ENCODE measurements at regions not wholly inside any gene's neighbourhood (a gene's known extent, or its start where the extent isn't known, plus 50 kb on each side); places are given as distances from the start of the nearest gene placed in this dataset.

DNA sequence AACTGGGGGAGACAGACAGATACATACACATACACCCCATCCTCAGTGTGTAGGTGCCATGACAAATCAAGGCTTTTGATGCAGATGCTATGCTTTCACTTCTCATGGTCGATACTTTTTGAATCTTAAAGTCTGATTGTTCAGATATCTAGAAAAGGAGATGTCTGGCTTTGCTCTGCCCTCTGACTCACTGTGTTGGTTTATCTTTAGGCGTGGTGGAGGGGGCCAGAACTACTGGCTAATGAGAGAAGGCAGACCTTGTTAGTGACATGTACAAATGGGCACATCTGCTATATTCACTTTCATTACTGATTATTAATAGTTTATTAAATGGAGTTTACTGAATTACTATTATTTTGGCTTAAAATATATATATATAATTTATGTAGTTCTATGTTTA lies 444.3 kb upstream of the RGS6 start:
- no peak overlapping the region for H3K4me3 ChIP-seq (ENCODE audit: low read length)
- DNase-seq (ENCODE audit: low read depth): no peak
- TF ChIP-seq CTCF (conservative IDR thresholded peaks at IDR 0.05; ENCODE audit: low read length): no peak

GRCh38 chr14:71488703-71489191 lies 443.5 kb upstream of the RGS6 start:
- H3K4me3 ChIP-seq (ENCODE audit: low read length): no peak overlapping the region
- peak; percentile 90 for DNase-seq (ENCODE audit: low read depth)
- no peak for TF ChIP-seq CTCF (conservative IDR thresholded peaks at IDR 0.05; ENCODE audit: low read length)

DNA sequence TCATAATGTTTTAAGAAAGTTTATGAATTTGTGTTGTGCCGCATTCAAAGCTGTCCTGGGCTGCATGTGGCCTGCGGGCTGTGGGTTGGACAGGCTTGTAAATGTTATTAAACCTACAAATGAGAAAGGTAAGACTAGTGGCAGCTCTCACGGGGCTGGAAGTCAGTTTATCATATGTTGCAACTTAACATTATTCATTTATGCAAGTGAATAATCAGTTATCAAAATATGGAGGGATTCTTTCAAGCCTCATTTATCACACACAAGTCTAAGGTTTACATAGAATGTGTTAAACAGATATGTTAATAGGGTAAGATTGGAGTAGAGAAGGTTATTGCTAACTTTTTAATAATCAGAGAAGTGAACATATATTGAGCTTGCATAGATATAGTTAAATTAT lies 442.5 kb upstream of the RGS6 start:
- no peak for TF ChIP-seq CTCF (conservative IDR thresholded peaks at IDR 0.05; ENCODE audit: low read length)
- no peak for DNase-seq (ENCODE audit: low read depth)
- no peak overlapping the region for H3K4me3 ChIP-seq (ENCODE audit: low read length)

- no peak for TF ChIP-seq CTCF (conservative IDR thresholded peaks at IDR 0.05; ENCODE audit: low read length)
- DNase-seq (ENCODE audit: low read depth): peak; percentile 81
- H3K4me3 ChIP-seq (ENCODE audit: low read length): no peak overlapping the region
These were observed 440.3 kb upstream of the RGS6 start for GRCh38 chr14:71491931-71492330.

DNA sequence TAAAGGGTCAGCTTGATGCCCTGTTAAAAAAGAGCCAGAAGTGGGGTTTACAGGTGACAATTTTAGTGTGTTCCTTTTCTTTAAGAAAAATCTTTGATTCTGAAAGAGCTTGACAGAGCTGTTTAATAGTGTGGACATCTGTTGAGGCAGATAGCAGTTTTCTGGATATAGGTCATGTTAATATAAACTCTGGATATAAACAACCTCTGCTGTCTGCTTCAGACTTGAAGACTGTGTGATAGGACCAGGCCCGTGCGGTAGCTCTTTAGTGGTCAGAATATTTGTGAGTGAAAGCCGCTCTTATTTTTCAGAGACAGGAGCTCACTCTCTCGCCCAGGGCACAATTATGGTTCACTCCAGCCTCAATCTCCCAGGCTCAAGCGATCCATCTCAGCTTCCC lies 439.9 kb upstream of the RGS6 start:
- no peak overlapping the region for H3K4me3 ChIP-seq (ENCODE audit: low read length)
- no peak for DNase-seq (ENCODE audit: low read depth)
- TF ChIP-seq CTCF (conservative IDR thresholded peaks at IDR 0.05; ENCODE audit: low read length): no peak

DNA sequence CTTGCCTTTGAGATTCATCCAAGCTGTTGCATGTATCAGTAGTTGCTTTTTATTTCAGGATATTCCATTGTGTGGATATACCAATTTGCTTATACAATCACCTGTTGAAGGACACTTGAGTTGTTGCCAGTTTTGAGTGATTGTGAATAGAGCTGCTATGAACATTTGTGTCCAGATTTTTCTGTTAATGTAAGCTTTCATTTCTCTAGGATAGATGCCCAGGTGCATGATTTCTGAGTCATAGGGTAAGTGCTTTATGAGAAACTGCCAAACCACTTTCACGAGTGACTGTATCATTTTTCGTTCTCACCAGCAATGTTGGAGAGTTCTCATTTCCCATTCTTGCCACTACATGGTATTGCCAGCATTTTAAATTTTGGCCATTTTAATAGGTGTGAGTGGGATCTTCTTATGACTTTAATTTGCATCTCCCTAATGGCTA lies 434.6 kb upstream of the RGS6 start:
- no peak for TF ChIP-seq CTCF (conservative IDR thresholded peaks at IDR 0.05; ENCODE audit: low read length)
- DNase-seq (ENCODE audit: low read depth): peak; percentile 67
- no peak overlapping the region for H3K4me3 ChIP-seq (ENCODE audit: low read length)

DNA sequence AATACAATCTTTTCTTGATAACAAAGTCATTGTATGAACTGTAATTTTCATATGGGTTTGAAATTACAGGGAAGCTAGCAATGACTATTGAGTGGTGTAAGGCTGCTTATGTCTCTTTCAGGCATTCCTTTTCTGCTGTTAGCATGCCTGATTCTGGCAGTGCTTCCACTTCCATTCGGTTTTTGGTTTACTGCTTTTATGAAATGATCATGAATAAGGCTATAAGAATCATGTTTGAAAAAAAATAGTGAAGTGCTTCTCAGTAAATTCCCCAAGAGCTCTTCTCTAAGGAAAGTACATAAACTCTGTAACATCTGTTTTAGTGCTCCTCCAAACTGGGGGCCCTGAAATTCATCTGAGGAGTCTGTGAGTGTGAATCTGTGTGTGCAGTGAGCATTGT lies 434.0 kb upstream of the RGS6 start:
- DNase-seq (ENCODE audit: low read depth): peak; percentile 87
- H3K4me3 ChIP-seq (ENCODE audit: low read length): no peak overlapping the region
- TF ChIP-seq CTCF (conservative IDR thresholded peaks at IDR 0.05; ENCODE audit: low read length): no peak
